Sigmoid colon (tissue), 6 donors: ENCODE measurements at regions not wholly inside any gene's neighbourhood (a gene's known extent, or its start where the extent isn't known, plus 50 kb on each side); places are given as distances from the start of the nearest gene placed in this dataset.

Experiments
- DNase-seq: peaks from one replicate; pipeline ENCODE4 v3.0.0-alpha.2; 2019
- H3K27ac ChIP-seq, 4 donors: fragments of 200-600 bp; sonication (generic); one replicate each; pipeline ENCODE4 v1.5.1; 2016 to 2019; ENCODE audit warnings: mild to moderate bottlenecking in 1 of 4
- H3K27me3 ChIP-seq, 3 donors: fragments of 200-600 bp; sonication (generic); one replicate each; pipeline ENCODE4 v1.5.1; 2019; ENCODE audit warnings: mild to moderate bottlenecking in 1 of 3
- H3K36me3 ChIP-seq, 4 donors: fragments of 200-600 bp; sonication (generic); one replicate each; pipeline ENCODE4 v1.5.1; 2016 to 2019
- H3K4me1 ChIP-seq, 4 donors: fragments of 200-600 bp; sonication (generic); one replicate each; pipeline ENCODE4 v1.5.1; 2017 to 2019
- H3K4me3 ChIP-seq, 4 donors: fragments of 200-600 bp; sonication (generic); one replicate each; pipeline ENCODE4 v1.5.1; 2017 to 2019; ENCODE audit warnings: mild to moderate bottlenecking in 2 of 4, moderate library complexity in 1 of 4
- H3K9me3 ChIP-seq, 4 donors: fragments of 200-600 bp in 3 of 4; sonication (generic) in 3 of 4; one replicate each; pipeline versions ENCODE4 v1.5.1 to v1.6.1; 2013 to 2019
- EP300 ChIP-seq, 4 donors: sonication (generic); formaldehyde crosslinking; IDR thresholded peaks; one replicate each; pipeline ENCODE4 v1.6.1; 2017; ENCODE audit warnings: antibody characterized with exemption in 4 of 4
- POLR2A ChIP-seq, 2 donors: fragments of 450-650 bp; IDR thresholded peaks; one replicate each; pipeline ENCODE4 v1.6.1; 2016; ENCODE audit warnings: antibody characterized with exemption in 2 of 2, mild to moderate bottlenecking in 2 of 2, moderate library complexity in 2 of 2
- POLR2AphosphoS5 ChIP-seq, 4 donors: sonication (generic); formaldehyde crosslinking; IDR thresholded peaks; one replicate each; pipeline ENCODE4 v1.6.1; 2017; ENCODE audit warnings: antibody characterized with exemption in 4 of 4
- WGBS, 2 donors: extraction: QIAGEN DNeasy Blood & Tissue Kit; methylation state at CpG; one replicate each; pipeline ENCODE4 v1.1.7; 2013; 5-methylcytosine and 5-hydroxymethylcytosine counted together
- intact Hi-C: fragments of 100-400 bp; cut with DNase I; formaldehyde crosslinking; loops from one replicate; pipeline ENCODE4 v1.15.1; 2023
- TF ChIP-seq, protein P1 (sequence below), 4 experiments: fragments of 450-650 bp in 3 of 4; fragments of 200-600 bp in 1 of 4; IDR thresholded peaks; one replicate each; pipeline ENCODE4 v1.5.1; 2016 to 2019; ENCODE audit warnings: antibody characterized with exemption in 4 of 4, mild to moderate bottlenecking in 3 of 4, moderate library complexity in 2 of 4
- donor health status: healthy with polysubstance abuse.
- donor health status: healthy.

GRCh38 chr7:47221826-47222225 is 360.1 kb downstream of the TNS3 start:
- H3K27ac ChIP-seq = no peak overlapping the region
- WGBS, 2 donors = 87 to 91% methylated on average over 3 of the region's 3 CpGs
- no peaks in the 10 kb centered on the region for H3K9me3 ChIP-seq
- no peak for TF ChIP-seq POLR2A (IDR thresholded peaks at IDR 0.05)
- TF ChIP-seq POLR2AphosphoS5 (IDR thresholded peaks at IDR 0.05) = no peak
- TF ChIP-seq, protein P1, sequence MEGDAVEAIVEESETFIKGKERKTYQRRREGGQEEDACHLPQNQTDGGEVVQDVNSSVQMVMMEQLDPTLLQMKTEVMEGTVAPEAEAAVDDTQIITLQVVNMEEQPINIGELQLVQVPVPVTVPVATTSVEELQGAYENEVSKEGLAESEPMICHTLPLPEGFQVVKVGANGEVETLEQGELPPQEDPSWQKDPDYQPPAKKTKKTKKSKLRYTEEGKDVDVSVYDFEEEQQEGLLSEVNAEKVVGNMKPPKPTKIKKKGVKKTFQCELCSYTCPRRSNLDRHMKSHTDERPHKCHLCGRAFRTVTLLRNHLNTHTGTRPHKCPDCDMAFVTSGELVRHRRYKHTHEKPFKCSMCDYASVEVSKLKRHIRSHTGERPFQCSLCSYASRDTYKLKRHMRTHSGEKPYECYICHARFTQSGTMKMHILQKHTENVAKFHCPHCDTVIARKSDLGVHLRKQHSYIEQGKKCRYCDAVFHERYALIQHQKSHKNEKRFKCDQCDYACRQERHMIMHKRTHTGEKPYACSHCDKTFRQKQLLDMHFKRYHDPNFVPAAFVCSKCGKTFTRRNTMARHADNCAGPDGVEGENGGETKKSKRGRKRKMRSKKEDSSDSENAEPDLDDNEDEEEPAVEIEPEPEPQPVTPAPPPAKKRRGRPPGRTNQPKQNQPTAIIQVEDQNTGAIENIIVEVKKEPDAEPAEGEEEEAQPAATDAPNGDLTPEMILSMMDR (IDR thresholded peaks at IDR 0.05) = no peak
- no peak for TF ChIP-seq EP300 (IDR thresholded peaks at IDR 0.05)
- H3K4me3 ChIP-seq = no peak overlapping the region
- intact Hi-C loops = no loop called here
- no peaks in the 10 kb centered on the region for H3K36me3 ChIP-seq
- no peaks in the 10 kb centered on the region for H3K27me3 ChIP-seq
- H3K4me1 ChIP-seq = peaks cover 0 to 2% (median under 1%) of the 10 kb centered on the region in 4 donors
- no peak for DNase-seq

DNA sequence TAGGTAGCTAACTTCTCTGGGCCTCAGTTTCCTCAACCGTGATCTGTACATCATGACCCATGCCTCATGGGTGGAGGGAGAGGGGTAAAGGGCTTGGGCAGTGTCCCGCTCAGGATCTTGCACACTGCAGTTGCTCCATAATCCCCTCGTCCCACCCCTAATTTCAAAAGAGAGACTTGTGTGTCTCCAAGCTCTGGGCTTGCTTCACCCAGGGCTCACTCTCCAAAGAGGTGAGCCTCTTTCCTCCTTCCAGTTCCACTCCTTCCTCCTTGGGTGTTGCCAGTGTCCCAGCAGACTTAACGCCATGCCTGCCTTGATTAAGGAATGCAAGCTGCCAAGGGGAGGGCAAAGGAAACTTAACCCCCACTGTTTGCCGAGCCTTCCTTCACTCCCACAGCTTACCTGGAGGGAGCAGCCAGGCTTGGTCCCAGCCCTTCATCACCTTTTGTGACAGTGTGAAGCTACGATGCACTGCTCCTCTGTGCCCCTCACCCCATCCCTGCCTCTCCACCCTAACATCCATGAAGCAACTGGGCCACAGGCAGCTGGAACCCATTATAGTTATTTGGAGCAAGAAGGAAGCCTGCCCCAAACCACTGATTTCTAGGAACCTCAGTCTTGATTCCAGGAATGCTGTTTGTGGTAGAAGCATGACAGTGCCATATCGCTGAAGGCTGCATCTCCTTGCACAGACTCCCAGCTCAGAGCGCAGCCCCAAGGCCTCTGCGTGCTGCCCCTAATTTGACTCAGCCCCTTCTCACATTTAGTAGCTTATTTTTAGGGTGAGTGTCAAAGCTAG is 363.3 kb downstream of the TNS3 start:
- intact Hi-C loops = no loop called here
- 78 to 88% methylated on average over 9 of the region's 9 CpGs for WGBS, 2 donors
- TF ChIP-seq, protein P1 (IDR thresholded peaks at IDR 0.05) = no peak
- TF ChIP-seq POLR2A (IDR thresholded peaks at IDR 0.05) (no peak), EP300 (IDR thresholded peaks at IDR 0.05) (no peak), POLR2AphosphoS5 (IDR thresholded peaks at IDR 0.05) (no peak)
- Histone ChIP-seq H3K27ac (no peak overlapping the region), H3K4me1 (peaks cover 0 to 23% (median 18%) of the 10 kb centered on the region in 4 donors), H3K27me3 (no peaks in the 10 kb centered on the region), H3K9me3 (no peaks in the 10 kb centered on the region), H3K4me3 (no peak overlapping the region), H3K36me3 (no peaks in the 10 kb centered on the region)
- no peak for DNase-seq

DNA sequence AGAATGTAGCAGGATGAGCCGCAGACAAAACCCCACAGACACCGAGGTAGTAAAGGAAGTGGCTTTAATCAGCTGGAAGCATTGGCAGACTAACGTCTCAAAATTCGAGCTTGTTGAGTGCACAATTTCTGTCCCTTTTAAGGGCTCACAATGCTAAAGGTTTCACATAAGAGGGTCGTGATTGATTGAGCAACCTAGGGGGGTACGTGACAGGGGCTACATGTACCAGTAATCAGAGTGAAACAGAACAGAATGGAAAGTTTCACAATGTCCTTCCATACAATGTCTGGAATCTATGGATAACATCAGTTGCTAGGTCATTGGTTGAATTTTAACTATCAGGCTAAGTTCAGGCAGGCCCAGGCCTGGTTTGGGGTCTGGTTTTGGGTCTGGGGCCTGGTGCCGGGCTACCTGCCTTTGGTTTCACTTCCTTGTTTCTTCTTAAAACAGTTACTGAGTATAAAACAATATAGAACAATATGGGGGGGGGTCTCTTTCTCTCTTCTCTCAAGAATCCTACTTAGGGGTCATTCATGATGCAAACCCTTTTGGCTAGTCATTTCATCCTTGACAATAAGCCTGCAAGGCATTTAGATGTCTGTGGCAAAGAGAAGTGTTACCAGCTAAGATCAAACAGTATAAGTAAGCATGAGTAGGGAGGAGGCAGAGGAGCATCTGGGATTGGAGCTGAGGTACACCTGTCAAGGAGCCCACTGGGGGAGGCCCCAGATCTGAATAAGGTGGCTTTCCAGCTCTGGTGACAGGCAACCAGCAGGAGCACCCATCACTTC is 364.1 kb downstream of the TNS3 start:
- Histone ChIP-seq H3K9me3 (no peaks in the 10 kb centered on the region), H3K4me1 (peaks cover 0 to 25% (median 19%) of the 10 kb centered on the region in 4 donors), H3K36me3 (no peaks in the 10 kb centered on the region), H3K27ac (no peak overlapping the region), H3K4me3 (no peak overlapping the region), H3K27me3 (no peaks in the 10 kb centered on the region)
- 74 to 92% methylated on average over 7 of the region's 7 CpGs for WGBS, 2 donors
- intact Hi-C loops = no loop called here
- no peak for DNase-seq
- TF ChIP-seq, protein P1 (IDR thresholded peaks at IDR 0.05) = no peak
- TF ChIP-seq EP300 (IDR thresholded peaks at IDR 0.05) (no peak), POLR2AphosphoS5 (IDR thresholded peaks at IDR 0.05) (no peak)

DNA sequence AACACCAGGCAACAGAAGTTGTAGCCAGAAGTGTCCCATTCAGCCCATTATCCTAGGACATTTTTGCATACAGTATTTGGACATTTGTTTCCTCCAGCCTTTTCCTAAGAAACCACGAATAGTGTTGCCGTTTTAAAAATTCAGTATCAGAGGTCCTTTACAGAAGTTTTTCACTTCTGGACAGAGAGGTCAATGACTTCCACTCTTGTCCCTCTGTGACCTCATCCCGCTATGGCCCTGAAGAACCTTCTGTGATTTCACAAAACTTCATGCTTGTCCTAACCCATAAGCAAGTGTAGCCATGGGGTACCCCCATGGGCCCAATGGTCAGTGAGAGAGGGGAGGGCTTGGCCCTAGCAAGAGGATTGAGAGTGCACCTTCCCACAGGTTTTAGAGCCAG is 364.8 kb downstream of the TNS3 start:
- peaks cover 0 to 32% (median 26%) of the 10 kb centered on the region in 4 donors for H3K4me1 ChIP-seq
- no peaks in the 10 kb centered on the region for H3K36me3 ChIP-seq
- no peaks in the 10 kb centered on the region for H3K9me3 ChIP-seq
- 89 to 90% methylated on average over 3 of the region's 3 CpGs for WGBS, 2 donors
- no peak overlapping the region for H3K4me3 ChIP-seq
- TF ChIP-seq, protein P1 (IDR thresholded peaks at IDR 0.05) = no peak
- TF ChIP-seq EP300 (IDR thresholded peaks at IDR 0.05) = no peak
- no peak for TF ChIP-seq POLR2A (IDR thresholded peaks at IDR 0.05)
- no peak for TF ChIP-seq POLR2AphosphoS5 (IDR thresholded peaks at IDR 0.05)
- intact Hi-C loops = no loop called here
- no peak for DNase-seq
- H3K27ac ChIP-seq = no peak overlapping the region
- H3K27me3 ChIP-seq = no peaks in the 10 kb centered on the region
